ENCODE measurements at regions not wholly inside any gene's neighbourhood (a gene's known extent, or its start where the extent isn't known, plus 50 kb on each side); places are given as distances from the start of the nearest gene placed in this dataset.

- no peak for TF ChIP-seq CTCF (IDR thresholded peaks at IDR 0.05 in 2 of 3, conservative IDR thresholded peaks at IDR 0.05 in 1 of 3; ENCODE audit: control insufficient read depth in 2 of 3, extremely low read depth in 1 of 3, insufficient read depth in 1 of 3, low read depth in 3 of 3, low read length in 3 of 3)
- no peak for TF ChIP-seq PML (IDR thresholded peaks at IDR 0.05; ENCODE audit: low read length)
- TF ChIP-seq NBN (IDR thresholded peaks at IDR 0.05): no peak
- no peak for TF ChIP-seq RELA (IDR thresholded peaks at IDR 0.05; ENCODE audit: borderline replicate concordance, partially characterized antibody)
- TF ChIP-seq EZH2 (IDR thresholded peaks at IDR 0.05; ENCODE audit: borderline replicate concordance, control insufficient read depth, low read depth, low read length): no peak
- TF ChIP-seq BHLHE40 (IDR thresholded peaks at IDR 0.05; ENCODE audit: borderline replicate concordance in 1 of 2, low read depth in 2 of 2, low read length in 1 of 2): no peak
- no peak for TF ChIP-seq SUZ12 (IDR thresholded peaks at IDR 0.05; ENCODE audit: unreplicated experiment)
- no peak for TF ChIP-seq CREB1 (IDR thresholded peaks at IDR 0.05; ENCODE audit: low read depth)
- no peak for TF ChIP-seq BCL3 (IDR thresholded peaks at IDR 0.05; ENCODE audit: borderline replicate concordance, insufficient read depth, low read depth, low read length, poor library complexity, severe bottlenecking)
- no peak for TF ChIP-seq CEBPB (IDR thresholded peaks at IDR 0.05; ENCODE audit: borderline replicate concordance in 1 of 2, low read depth in 2 of 2, low read length in 2 of 2)
- no peak for TF ChIP-seq PAX5 (IDR thresholded peaks at IDR 0.05; ENCODE audit: borderline replicate concordance, low read depth, low read length)
- no peak for TF ChIP-seq REST (IDR thresholded peaks at IDR 0.05; ENCODE audit: low read depth, low read length)
Measured at GRCh38 chr2:118764855-118765254, 82.6 kb downstream of the EN1 start.

All from GM12878 (cell line).